NT2/D1 (cell line): ENCODE measurements at regions not wholly inside any gene's neighbourhood (a gene's known extent, or its start where the extent isn't known, plus 50 kb on each side); places are given as distances from the start of the nearest gene placed in this dataset.

ENCODE experiments used
- YY1 ChIP-seq: IDR thresholded peaks from 2 replicates; pipeline ENCODE4 v1.6.1; 2011; ENCODE audit not compliant: insufficient read length, insufficient read depth
- ZNF274 ChIP-seq: IDR thresholded peaks from 2 replicates; pipeline ENCODE4 v1.6.1; 2011; ENCODE audit warnings: mild to moderate bottlenecking, low read depth, low read length

- no peak for TF ChIP-seq YY1
- no peak for TF ChIP-seq ZNF274
Measured at GRCh38 chr13:111005808-111006505, 91.1 kb upstream of the ANKRD10 start.
